ENCODE measurements at regions not wholly inside any gene's neighbourhood (a gene's known extent, or its start where the extent isn't known, plus 50 kb on each side); places are given as distances from the start of the nearest gene placed in this dataset.

DNA sequence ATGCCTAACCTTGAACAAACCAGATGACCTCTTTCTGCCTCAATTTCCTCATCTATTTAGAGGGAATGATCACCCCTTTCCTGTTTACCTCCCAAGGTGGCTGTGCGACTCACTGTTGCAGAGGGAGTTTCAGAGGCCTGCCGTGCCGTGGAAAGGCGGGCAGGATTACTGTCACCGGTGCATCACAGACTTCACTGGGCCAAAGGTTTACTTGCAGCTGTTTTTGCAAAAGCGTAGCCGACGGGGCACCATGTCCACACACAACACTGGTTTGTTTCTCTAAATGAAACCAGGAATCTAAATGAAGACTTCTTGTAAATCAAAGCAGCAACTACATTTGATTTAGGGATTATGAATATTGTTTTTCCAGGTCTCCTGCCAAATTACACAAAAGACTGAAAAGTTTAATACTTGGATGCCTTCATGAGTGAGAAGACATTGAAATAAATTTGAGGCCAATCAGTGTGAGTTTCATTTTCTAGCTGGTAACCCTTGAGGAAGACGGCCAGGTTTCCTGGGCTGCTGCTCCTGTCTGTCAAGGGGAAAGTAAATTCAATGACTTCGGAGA, 696.1 kb upstream of the TMEM132C start:
- TF ChIP-seq, protein P1, sequence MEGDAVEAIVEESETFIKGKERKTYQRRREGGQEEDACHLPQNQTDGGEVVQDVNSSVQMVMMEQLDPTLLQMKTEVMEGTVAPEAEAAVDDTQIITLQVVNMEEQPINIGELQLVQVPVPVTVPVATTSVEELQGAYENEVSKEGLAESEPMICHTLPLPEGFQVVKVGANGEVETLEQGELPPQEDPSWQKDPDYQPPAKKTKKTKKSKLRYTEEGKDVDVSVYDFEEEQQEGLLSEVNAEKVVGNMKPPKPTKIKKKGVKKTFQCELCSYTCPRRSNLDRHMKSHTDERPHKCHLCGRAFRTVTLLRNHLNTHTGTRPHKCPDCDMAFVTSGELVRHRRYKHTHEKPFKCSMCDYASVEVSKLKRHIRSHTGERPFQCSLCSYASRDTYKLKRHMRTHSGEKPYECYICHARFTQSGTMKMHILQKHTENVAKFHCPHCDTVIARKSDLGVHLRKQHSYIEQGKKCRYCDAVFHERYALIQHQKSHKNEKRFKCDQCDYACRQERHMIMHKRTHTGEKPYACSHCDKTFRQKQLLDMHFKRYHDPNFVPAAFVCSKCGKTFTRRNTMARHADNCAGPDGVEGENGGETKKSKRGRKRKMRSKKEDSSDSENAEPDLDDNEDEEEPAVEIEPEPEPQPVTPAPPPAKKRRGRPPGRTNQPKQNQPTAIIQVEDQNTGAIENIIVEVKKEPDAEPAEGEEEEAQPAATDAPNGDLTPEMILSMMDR (IDR thresholded peaks at IDR 0.05): no peak
- TF ChIP-seq POLR2A (IDR thresholded peaks at IDR 0.05): no peak
